VCaP (cell line): ENCODE measurements at regions not wholly inside any gene's neighbourhood (a gene's known extent, or its start where the extent isn't known, plus 50 kb on each side); places are given as distances from the start of the nearest gene placed in this dataset.

ENCODE experiments used
- H3K27ac ChIP-seq: fragments of 450-650 bp; 2 replicates; pipeline ENCODE4 v1.5.1; 2017
- TF ChIP-seq, protein P1 (sequence below): fragments of 450-650 bp; conservative IDR thresholded peaks from 2 replicates; pipeline ENCODE4 v1.5.1; 2017; ENCODE audit warnings: mild to moderate bottlenecking, moderate library complexity

DNA sequence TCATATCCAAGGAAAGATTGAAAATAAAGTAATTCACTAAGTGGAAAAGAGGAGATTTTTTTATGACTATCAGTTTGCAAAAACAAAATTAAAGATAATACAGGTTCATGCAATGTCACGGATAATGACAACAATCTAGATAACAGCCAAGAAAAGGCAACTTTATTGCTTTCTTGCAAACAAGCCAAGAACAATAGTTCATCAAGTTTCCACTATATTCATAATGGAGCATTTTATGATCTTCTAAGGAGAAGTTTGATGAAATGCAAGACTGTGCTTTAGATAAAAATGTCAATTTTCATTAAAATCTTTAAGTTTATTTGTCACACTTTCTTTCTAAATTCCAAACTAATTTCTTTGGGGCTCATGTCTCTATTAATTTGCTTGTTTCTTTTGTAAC is 53.9 kb upstream of the NRP1 start:
- H3K27ac ChIP-seq, result no peak overlapping the region; the same call in 1 of the 2 replicates
- TF ChIP-seq, protein P1, sequence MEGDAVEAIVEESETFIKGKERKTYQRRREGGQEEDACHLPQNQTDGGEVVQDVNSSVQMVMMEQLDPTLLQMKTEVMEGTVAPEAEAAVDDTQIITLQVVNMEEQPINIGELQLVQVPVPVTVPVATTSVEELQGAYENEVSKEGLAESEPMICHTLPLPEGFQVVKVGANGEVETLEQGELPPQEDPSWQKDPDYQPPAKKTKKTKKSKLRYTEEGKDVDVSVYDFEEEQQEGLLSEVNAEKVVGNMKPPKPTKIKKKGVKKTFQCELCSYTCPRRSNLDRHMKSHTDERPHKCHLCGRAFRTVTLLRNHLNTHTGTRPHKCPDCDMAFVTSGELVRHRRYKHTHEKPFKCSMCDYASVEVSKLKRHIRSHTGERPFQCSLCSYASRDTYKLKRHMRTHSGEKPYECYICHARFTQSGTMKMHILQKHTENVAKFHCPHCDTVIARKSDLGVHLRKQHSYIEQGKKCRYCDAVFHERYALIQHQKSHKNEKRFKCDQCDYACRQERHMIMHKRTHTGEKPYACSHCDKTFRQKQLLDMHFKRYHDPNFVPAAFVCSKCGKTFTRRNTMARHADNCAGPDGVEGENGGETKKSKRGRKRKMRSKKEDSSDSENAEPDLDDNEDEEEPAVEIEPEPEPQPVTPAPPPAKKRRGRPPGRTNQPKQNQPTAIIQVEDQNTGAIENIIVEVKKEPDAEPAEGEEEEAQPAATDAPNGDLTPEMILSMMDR, result no peak

DNA sequence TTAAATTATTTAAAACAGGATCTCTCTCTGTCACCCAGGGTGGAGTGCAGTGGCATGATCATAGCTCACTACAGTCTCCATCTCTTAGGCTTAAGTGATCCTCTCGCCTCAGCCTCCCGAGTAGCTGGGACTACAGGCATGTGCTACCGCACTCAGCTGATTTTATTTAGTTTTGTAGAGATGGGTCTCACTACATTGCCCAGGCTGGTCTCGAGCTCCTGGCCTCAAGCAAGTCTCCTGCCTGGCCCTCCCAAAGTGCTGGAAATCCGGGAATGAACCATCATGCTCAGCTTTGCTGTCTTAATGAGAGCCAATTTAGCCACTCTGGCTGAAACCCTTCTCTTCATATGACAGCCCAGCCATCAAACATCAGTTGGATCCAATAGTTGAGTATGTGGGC is 53.3 kb upstream of the NRP1 start:
- no peak overlapping the region; the same call in 1 of the 2 replicates for H3K27ac ChIP-seq
- TF ChIP-seq, protein P1, result no peak

DNA sequence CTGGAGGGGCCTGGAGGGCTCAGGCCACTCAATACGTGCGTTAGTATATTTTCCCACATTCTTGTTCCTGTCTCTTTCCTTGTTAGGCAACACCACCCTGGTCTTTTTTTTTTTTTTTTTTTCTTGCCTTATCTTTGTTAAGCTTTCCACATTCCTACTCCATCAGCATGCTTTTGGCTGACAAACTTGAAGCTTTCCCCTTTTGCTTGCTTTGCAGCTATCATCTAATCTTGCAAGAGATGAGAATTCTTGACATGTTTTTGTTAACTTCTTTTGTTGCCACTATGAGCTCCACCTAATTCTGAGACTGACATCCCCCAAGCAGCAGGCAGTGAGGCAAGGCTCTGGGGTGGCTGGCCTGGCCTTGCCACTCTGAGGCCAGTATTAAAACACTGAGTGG is 52.5 kb upstream of the NRP1 start:
- H3K27ac ChIP-seq, result no peak overlapping the region
- TF ChIP-seq, protein P1, result no peak

DNA sequence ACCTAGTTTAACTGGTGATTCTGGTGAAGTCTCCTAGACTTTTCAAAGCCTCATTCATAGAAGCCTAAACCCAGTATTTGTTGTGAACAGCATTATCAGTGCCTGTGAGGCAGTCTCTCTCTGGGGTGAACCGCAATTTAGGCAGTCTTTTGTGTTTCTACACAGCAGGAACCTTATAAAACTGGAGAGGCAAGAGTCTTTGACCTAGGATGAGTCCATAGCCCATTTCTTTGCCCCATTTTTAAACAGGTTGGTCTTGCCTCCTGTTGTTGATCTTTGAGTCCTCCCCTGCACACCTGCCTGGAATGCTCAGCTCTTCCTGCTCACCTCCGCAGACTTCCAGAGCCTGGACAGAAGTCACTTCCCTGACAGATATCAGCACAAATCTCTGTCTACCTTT is 51.2 kb upstream of the NRP1 start:
- H3K27ac ChIP-seq, result no peak overlapping the region
- TF ChIP-seq, protein P1, result no peak

DNA sequence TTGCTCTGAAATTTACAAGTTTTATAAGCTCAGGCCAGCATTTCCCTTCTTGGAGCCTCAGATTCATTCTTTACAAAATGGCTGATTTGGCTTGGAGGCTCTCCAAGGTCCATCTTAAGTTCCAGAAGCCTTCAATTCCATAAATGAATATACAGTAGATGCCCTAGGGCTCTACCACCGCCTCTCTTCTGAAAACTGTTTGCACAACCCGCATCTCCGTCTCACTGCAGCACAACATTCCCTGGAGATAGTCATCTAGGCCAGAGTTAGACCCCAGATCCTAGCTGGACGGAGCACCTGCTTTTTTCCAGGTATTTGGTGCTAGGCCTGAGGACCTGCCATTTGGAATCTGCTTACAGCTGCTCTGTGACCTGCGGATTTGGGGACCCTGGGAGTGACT is 50.5 kb upstream of the NRP1 start:
- TF ChIP-seq, protein P1, result no peak
- H3K27ac ChIP-seq, result no peak overlapping the region
